IMR-90 (cell line): ENCODE measurements at regions not wholly inside any gene's neighbourhood (a gene's known extent, or its start where the extent isn't known, plus 50 kb on each side); places are given as distances from the start of the nearest gene placed in this dataset.

Experiments used
- ATAC-seq: fragments of 200-7000 bp; cut with Tn5 transposase; 2 replicates; pipeline ENCODE4 v1.9.1; 2020; ENCODE audit warnings: low read depth, mild to moderate bottlenecking, moderate library complexity
- BruUV-seq: library from RNA; stranded (reverse); fragments of 400-500 nt; replicated peaks from 2 replicates; lab custom pipeline; 2021; lab: Mats Ljungman, UMichigan
- CTCF ChIA-PET: fragments of 300-600 bp; formaldehyde crosslinking; extraction: SDS; loops from one replicate; lab custom pipeline; 2021; ENCODE audit warnings: antibody characterized with exemption; lab: Yijun Ruan, JAX
- POLR2A ChIA-PET: fragments of 300-600 bp; sonication (Branson Sonifier 250); formaldehyde crosslinking; loops from one replicate; lab custom pipeline; 2022; ENCODE audit warnings: antibody characterized with exemption; ENCODE audit not compliant: unreplicated experiment; lab: Charles Lee
- DNase-seq: peaks from one replicate; pipeline ENCODE4 v3.0.0; 2013
- H2AFZ ChIP-seq: replicated peaks from 2 replicates; pipeline ENCODE3; 2013; ENCODE audit warnings: low read length, mild to moderate bottlenecking; ENCODE audit not compliant: poor library complexity
- H2AK5ac ChIP-seq: 2 replicates; pipeline ENCODE4 v1.6.1; 2013; ENCODE audit warnings: low read depth, low read length, inconsistent platforms
- H2AK9ac ChIP-seq: replicated peaks from 2 replicates; pipeline ENCODE3; 2013; ENCODE audit warnings: mild to moderate bottlenecking, low read depth, low read length, moderate library complexity; ENCODE audit not compliant: poor library complexity
- H2BK120ac ChIP-seq: 2 replicates; pipeline ENCODE4 v1.6.1; 2013; ENCODE audit warnings: low read depth, low read length, inconsistent platforms
- H2BK15ac ChIP-seq: 3 replicates; pipeline ENCODE4 v1.6.1; 2013; ENCODE audit warnings: low read depth, low read length, inconsistent platforms
- H2BK20ac ChIP-seq: 2 replicates; pipeline ENCODE4 v1.6.1; 2013; ENCODE audit warnings: low read depth, mild to moderate bottlenecking, inconsistent platforms, low read length, moderate library complexity
- H2BK5ac ChIP-seq: 2 replicates; pipeline ENCODE4 v1.6.1; 2013; ENCODE audit warnings: mild to moderate bottlenecking, low read depth, low read length, inconsistent platforms; ENCODE audit not compliant: poor library complexity, severe bottlenecking
- H3K14ac ChIP-seq: replicated peaks from 2 replicates; pipeline ENCODE4 v1.6.1; 2013; ENCODE audit warnings: low read depth, low read length, inconsistent platforms
- H3K18ac ChIP-seq: 2 replicates; pipeline ENCODE4 v1.6.1; 2013; ENCODE audit warnings: low read depth, low read length, control low read depth
- H3K23ac ChIP-seq: 2 replicates; pipeline ENCODE4 v1.6.1; 2013; ENCODE audit warnings: low read depth, low read length, inconsistent platforms
- H3K27ac ChIP-seq: 2 replicates; pipeline ENCODE4 v1.5.1; 2013; ENCODE audit warnings: mild to moderate bottlenecking, control low read depth, low read length; ENCODE audit not compliant: insufficient read depth
- H3K27me3 ChIP-seq: 2 replicates; pipeline ENCODE4 v1.6.1; 2013; ENCODE audit warnings: low read length; ENCODE audit not compliant: control insufficient read depth, insufficient read depth
- H3K36me3 ChIP-seq: 2 replicates; pipeline ENCODE4 v1.6.1; 2013; ENCODE audit warnings: low read length, mixed read lengths; ENCODE audit not compliant: control insufficient read depth, insufficient read depth
- H3K4ac ChIP-seq: 2 replicates; pipeline ENCODE4 v1.6.1; 2013; ENCODE audit warnings: low read depth, low read length, inconsistent platforms
- H3K4me1 ChIP-seq: 2 replicates; pipeline ENCODE4 v1.6.1; 2013; ENCODE audit warnings: low read length, mixed read lengths; ENCODE audit not compliant: control insufficient read depth, insufficient read depth
- H3K4me2 ChIP-seq: 2 replicates; pipeline ENCODE4 v1.6.1; 2013; ENCODE audit warnings: low read depth, mild to moderate bottlenecking, control low read depth, low read length, moderate library complexity
- H3K4me3 ChIP-seq: 2 replicates; pipeline ENCODE4 v1.5.1; 2013; ENCODE audit warnings: low read depth, mild to moderate bottlenecking, control low read depth, low read length, moderate library complexity; ENCODE audit not compliant: insufficient read depth
- H3K56ac ChIP-seq: 2 replicates; pipeline ENCODE4 v1.6.1; 2013; ENCODE audit warnings: low read length, inconsistent platforms; ENCODE audit not compliant: insufficient read depth; ENCODE audit errors: extremely low read depth
- H3K79me1 ChIP-seq, 2 experiments: 2 replicates each; pipeline ENCODE4 v1.6.1; 2013; ENCODE audit warnings: low read length in 2 of 2, inconsistent platforms in 1 of 2, low read depth in 1 of 2
- H3K9ac ChIP-seq: 2 replicates; pipeline ENCODE4 v1.6.1; 2013; ENCODE audit warnings: low read depth, low read length, control low read depth
- H3K9me1 ChIP-seq: 2 replicates; pipeline ENCODE4 v1.6.1; 2013; ENCODE audit warnings: low read length, inconsistent platforms; ENCODE audit not compliant: insufficient read depth
- H3K9me3 ChIP-seq: 2 replicates; pipeline ENCODE4 v1.6.1; 2013; ENCODE audit warnings: low read length; ENCODE audit not compliant: control insufficient read depth, insufficient read depth
- H4K20me1 ChIP-seq: 2 replicates; pipeline ENCODE4 v1.6.1; 2013; ENCODE audit warnings: low read length, inconsistent platforms; ENCODE audit not compliant: insufficient read depth
- H4K5ac ChIP-seq: 2 replicates; pipeline ENCODE4 v1.6.1; 2013; ENCODE audit warnings: mild to moderate bottlenecking, low read depth, low read length, control low read depth
- H4K8ac ChIP-seq, 2 experiments: 2 replicates each; pipeline ENCODE4 v1.6.1; 2013; ENCODE audit warnings: low read depth in 2 of 2, low read length in 2 of 2, control low read depth in 1 of 2, inconsistent platforms in 1 of 2
- H4K91ac ChIP-seq: 2 replicates; pipeline ENCODE4 v1.6.1; 2013; ENCODE audit warnings: low read depth, low read length, inconsistent platforms; ENCODE audit not compliant: insufficient read depth
- RCOR1 ChIP-seq: IDR thresholded peaks from 2 replicates; pipeline ENCODE4 v1.6.1; 2012; ENCODE audit warnings: mild to moderate bottlenecking, low read length, improper control_type of control experiment; ENCODE audit not compliant: insufficient replicate concordance
- WGBS, 2 experiments: methylation state at CpG; one replicate each; pipeline versions ENCODE4 v1.1.5 to v1.1.7; 2013; ENCODE audit warnings: missing lambda C conversion rate in 2 of 2; ENCODE audit not compliant: insufficient read length in 1 of 2; ENCODE audit errors: extremely low coverage in 2 of 2; 5-methylcytosine and 5-hydroxymethylcytosine counted together
- dilution Hi-C: fragments of 300-500 bp; cut with HindIII; formaldehyde crosslinking; loops from one replicate; pipeline ENCODE4 v1.14.3; 2018; ENCODE audit warnings: low sequenced_read_pairs; ENCODE audit not compliant: unreplicated experiment
- in situ Hi-C: fragments of 300-500 bp; cut with MboI; formaldehyde crosslinking; loops from 3 replicates; pipeline ENCODE4 v1.14.3; 2019; ENCODE audit warnings: low sequenced_read_pairs, inconsistent platforms, mixed read lengths
- intact Hi-C: fragments of 100-400 bp; cut with micrococcal nuclease; formaldehyde crosslinking; loops from 2 replicates; pipeline ENCODE4 v1.10.0; 2022
- TF ChIP-seq, protein P1 (sequence below): conservative IDR thresholded peaks from 2 replicates; pipeline ENCODE4 v1.5.1; 2012; ENCODE audit warnings: mild to moderate bottlenecking, low read depth, low read length, improper control_type of control experiment

DNA sequence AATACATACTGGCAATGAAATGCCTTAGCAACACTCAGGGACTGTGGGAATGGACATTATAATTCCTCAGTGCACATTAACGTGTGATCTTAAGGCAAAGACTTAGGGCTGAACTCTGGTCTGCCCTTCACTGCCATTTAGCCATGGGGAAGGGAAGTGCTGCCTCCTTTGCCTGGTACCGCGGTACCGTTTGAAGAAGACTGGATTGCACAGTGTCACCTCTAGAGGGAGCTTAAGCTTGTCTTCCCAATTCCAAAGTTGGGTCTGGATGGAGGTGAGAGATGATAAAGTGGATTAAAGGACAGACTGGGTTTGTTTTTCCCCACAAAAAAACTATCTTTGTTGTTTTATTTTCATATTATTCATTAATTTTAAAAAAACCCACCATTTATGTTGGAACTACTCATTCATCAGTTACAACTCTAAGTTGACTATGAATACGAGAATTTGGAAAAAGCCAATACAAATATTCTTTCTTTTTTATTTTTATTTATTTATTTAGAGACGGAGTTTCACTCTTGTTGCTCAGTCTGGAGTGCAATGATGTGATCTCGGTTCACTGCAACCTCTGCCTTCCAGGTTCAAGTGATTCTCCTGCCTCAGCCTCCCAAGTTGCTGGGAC lies 60.0 kb upstream of the SYN2 start:
- H3K9me3 ChIP-seq, result no peaks in the 10 kb centered on the region
- intact Hi-C loops, result no loop called here
- H3K14ac ChIP-seq, result no peak overlapping the region
- no peak overlapping the region for H4K91ac ChIP-seq
- H2AFZ ChIP-seq, result peak overlapping the region; percentile 72
- H2BK15ac ChIP-seq, result no peak overlapping the region
- H3K9ac ChIP-seq, result no peak overlapping the region
- H3K27me3 ChIP-seq, result no peaks in the 10 kb centered on the region; the same call in 1 of the 2 replicates
- CTCF ChIA-PET, result interaction anchor here (1.2 to 1.4 kb wide), 2 partner anchors 13 to 17 kb away, joined by 3 to 5 read pairs; no protein-coding TSS in a partner anchor
- no peaks in the 10 kb centered on the region for H3K36me3 ChIP-seq
- in situ Hi-C loops, result no loop called here
- no peak overlapping the region for H2AK9ac ChIP-seq
- no peak overlapping the region for H2BK120ac ChIP-seq
- no TSS peak for BruUV-seq
- H4K20me1 ChIP-seq, result no peaks in the 10 kb centered on the region
- H3K4ac ChIP-seq, result no peak overlapping the region
- H2BK20ac ChIP-seq, result no peak overlapping the region
- ATAC-seq (peak; percentile 77), DNase-seq (peak; percentile 10)
- TF ChIP-seq, protein P1, sequence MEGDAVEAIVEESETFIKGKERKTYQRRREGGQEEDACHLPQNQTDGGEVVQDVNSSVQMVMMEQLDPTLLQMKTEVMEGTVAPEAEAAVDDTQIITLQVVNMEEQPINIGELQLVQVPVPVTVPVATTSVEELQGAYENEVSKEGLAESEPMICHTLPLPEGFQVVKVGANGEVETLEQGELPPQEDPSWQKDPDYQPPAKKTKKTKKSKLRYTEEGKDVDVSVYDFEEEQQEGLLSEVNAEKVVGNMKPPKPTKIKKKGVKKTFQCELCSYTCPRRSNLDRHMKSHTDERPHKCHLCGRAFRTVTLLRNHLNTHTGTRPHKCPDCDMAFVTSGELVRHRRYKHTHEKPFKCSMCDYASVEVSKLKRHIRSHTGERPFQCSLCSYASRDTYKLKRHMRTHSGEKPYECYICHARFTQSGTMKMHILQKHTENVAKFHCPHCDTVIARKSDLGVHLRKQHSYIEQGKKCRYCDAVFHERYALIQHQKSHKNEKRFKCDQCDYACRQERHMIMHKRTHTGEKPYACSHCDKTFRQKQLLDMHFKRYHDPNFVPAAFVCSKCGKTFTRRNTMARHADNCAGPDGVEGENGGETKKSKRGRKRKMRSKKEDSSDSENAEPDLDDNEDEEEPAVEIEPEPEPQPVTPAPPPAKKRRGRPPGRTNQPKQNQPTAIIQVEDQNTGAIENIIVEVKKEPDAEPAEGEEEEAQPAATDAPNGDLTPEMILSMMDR, result peak; percentile 43
- no peak for TF ChIP-seq RCOR1
- dilution Hi-C loops, result no loop called here
- no peak overlapping the region for H2AK5ac ChIP-seq
- WGBS, 2 experiments, result no CpG with 5 or more reads among the region's 7 CpGs
- no peak overlapping the region for H4K5ac ChIP-seq
- no peak overlapping the region for H3K4me3 ChIP-seq
- H3K4me2 ChIP-seq, result no peak overlapping the region
- H3K23ac ChIP-seq, result no peak overlapping the region
- POLR2A ChIA-PET, result no interaction called here
- H2BK5ac ChIP-seq, result no peak overlapping the region
- no peak overlapping the region for H3K18ac ChIP-seq
- no peak overlapping the region for H4K8ac ChIP-seq
- no peaks in the 10 kb centered on the region for H3K79me1 ChIP-seq
- H3K9me1 ChIP-seq, result no peaks in the 10 kb centered on the region
- H3K56ac ChIP-seq, result no peak overlapping the region
- H3K27ac ChIP-seq, result no peak overlapping the region
- no peaks in the 10 kb centered on the region for H3K4me1 ChIP-seq
